ENCODE measurements at regions not wholly inside any gene's neighbourhood (a gene's known extent, or its start where the extent isn't known, plus 50 kb on each side); places are given as distances from the start of the nearest gene placed in this dataset.

- Histone ChIP-seq H3K27ac (ENCODE audit: low read length in 2 of 2) (no peak overlapping the region), H3K9ac (ENCODE audit: low read length) (no peak overlapping the region), H3K27me3 (replicated peaks in 1 of 4; ENCODE audit: control extremely low read depth in 1 of 4, control insufficient read depth in 3 of 4, insufficient read depth in 4 of 4, low read length in 3 of 4) (no peaks in the 10 kb centered on the region), H2AFZ (ENCODE audit: insufficient read depth, low read depth, low read length, poor library complexity, severe bottlenecking) (no peak overlapping the region), H3K4me2 (replicated peaks; ENCODE audit: low read depth, low read length, poor library complexity, severe bottlenecking) (no peak overlapping the region), H3K9me3 (ENCODE audit: control extremely low read depth in 1 of 3, control insufficient read depth in 2 of 3, insufficient read depth in 1 of 3, low read length in 2 of 3) (peaks cover 0 to 1% (median under 1%) of the 10 kb centered on the region in 3 donors), H3K4me3 (ENCODE audit: control extremely low read depth in 1 of 5, extremely low read depth in 1 of 5, insufficient read depth in 1 of 5, low read depth in 2 of 5, low read length in 4 of 5) (no peak overlapping the region), H4K20me1 (ENCODE audit: control insufficient read depth, insufficient read depth, low read length, poor library complexity, severe bottlenecking) (no peaks in the 10 kb centered on the region), H3K4me1 (ENCODE audit: control insufficient read depth in 2 of 2, insufficient read depth in 2 of 2, low read length in 2 of 2) (no peaks in the 10 kb centered on the region), H3K79me2 (ENCODE audit: control insufficient read depth, insufficient read depth, low read length) (no peaks in the 10 kb centered on the region), H3K36me3 (replicated peaks in 1 of 2; ENCODE audit: control extremely low read depth in 1 of 2, control insufficient read depth in 1 of 2, extremely low read depth in 1 of 2, insufficient read depth in 2 of 2, low read length in 1 of 2) (no peaks in the 10 kb centered on the region)
- H3K27ac Mint-ChIP-seq = no peak overlapping the region
- no peaks in the 10 kb centered on the region for H3K27me3 Mint-ChIP-seq
- DNase-seq (no peak), ATAC-seq (ENCODE audit: low read depth) (no peak)
- TF ChIP-seq, protein P1, sequence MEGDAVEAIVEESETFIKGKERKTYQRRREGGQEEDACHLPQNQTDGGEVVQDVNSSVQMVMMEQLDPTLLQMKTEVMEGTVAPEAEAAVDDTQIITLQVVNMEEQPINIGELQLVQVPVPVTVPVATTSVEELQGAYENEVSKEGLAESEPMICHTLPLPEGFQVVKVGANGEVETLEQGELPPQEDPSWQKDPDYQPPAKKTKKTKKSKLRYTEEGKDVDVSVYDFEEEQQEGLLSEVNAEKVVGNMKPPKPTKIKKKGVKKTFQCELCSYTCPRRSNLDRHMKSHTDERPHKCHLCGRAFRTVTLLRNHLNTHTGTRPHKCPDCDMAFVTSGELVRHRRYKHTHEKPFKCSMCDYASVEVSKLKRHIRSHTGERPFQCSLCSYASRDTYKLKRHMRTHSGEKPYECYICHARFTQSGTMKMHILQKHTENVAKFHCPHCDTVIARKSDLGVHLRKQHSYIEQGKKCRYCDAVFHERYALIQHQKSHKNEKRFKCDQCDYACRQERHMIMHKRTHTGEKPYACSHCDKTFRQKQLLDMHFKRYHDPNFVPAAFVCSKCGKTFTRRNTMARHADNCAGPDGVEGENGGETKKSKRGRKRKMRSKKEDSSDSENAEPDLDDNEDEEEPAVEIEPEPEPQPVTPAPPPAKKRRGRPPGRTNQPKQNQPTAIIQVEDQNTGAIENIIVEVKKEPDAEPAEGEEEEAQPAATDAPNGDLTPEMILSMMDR (IDR thresholded peaks at IDR 0.05) = no peak
- no peak for TF ChIP-seq EZH2 (IDR thresholded peaks at IDR 0.05; ENCODE audit: borderline replicate concordance, insufficient read depth, low read depth, low read length, poor library complexity, severe bottlenecking)
- no peak overlapping the region for H3K4me3 Mint-ChIP-seq
- H3K4me1 Mint-ChIP-seq = no peaks in the 10 kb centered on the region
- no CpG with 5 or more reads among the region's 2 CpGs for WGBS (ENCODE audit: insufficient coverage)
- H3K9me3 Mint-ChIP-seq (ENCODE audit: insufficient read depth) = no peaks in the 10 kb centered on the region
- intact Hi-C loops (cut with micrococcal nuclease) = no loop called here
- ChIA-PET POLR2A (no interaction called here), CTCF (no interaction called here)
Observed at GRCh38 chr3:95899494-95899893, 914.9 kb upstream of the EPHA6 start.

DNA sequence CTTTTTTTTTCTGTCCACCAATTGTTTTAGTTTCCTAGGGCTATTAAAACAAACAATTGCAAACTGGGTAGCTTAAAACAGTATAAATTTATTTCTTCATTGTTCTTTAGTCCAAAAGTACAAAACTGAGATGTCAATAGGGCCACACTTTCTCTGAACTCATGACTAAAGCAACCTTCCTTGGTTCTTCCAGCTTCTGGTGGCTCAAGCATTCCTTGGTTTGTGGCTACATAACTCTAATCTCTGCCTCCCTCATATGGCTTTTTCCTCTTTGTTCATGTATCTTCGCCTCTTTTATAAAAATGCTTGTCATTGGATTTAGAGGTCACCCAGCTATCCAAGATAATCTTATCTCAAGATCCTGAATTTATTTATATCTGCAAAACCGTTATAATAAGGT, 914.5 kb upstream of the EPHA6 start:
- no peak overlapping the region for H2AFZ ChIP-seq (ENCODE audit: insufficient read depth, low read depth, low read length, poor library complexity, severe bottlenecking)
- DNase-seq = no peak
- H3K4me1 ChIP-seq (ENCODE audit: control insufficient read depth in 2 of 2, insufficient read depth in 2 of 2, low read length in 2 of 2) = no peaks in the 10 kb centered on the region
- no peak overlapping the region for H3K27ac ChIP-seq (ENCODE audit: low read length in 2 of 2)
- no peaks in the 10 kb centered on the region for H4K20me1 ChIP-seq (ENCODE audit: control insufficient read depth, insufficient read depth, low read length, poor library complexity, severe bottlenecking)
- intact Hi-C loops (cut with micrococcal nuclease) = no loop called here
- H3K9me3 Mint-ChIP-seq (ENCODE audit: insufficient read depth) = no peaks in the 10 kb centered on the region
- peaks cover 0 to under 1% (median 0%) of the 10 kb centered on the region in 3 donors for H3K9me3 ChIP-seq (ENCODE audit: control extremely low read depth in 1 of 3, control insufficient read depth in 2 of 3, insufficient read depth in 1 of 3, low read length in 2 of 3)
- H3K4me3 Mint-ChIP-seq = no peak overlapping the region
- no peak overlapping the region for H3K4me3 ChIP-seq (ENCODE audit: control extremely low read depth in 1 of 5, extremely low read depth in 1 of 5, insufficient read depth in 1 of 5, low read depth in 2 of 5, low read length in 4 of 5)
- ChIA-PET CTCF (no interaction called here), POLR2A (no interaction called here)
- WGBS (ENCODE audit: insufficient coverage) = no CpG with 5 or more reads among the region's 2 CpGs
- no peak for ATAC-seq (ENCODE audit: low read depth)
- TF ChIP-seq, protein P1 (IDR thresholded peaks at IDR 0.05) = no peak
- no peak for TF ChIP-seq EZH2 (IDR thresholded peaks at IDR 0.05; ENCODE audit: borderline replicate concordance, insufficient read depth, low read depth, low read length, poor library complexity, severe bottlenecking)
- H3K36me3 ChIP-seq (replicated peaks in 1 of 2; ENCODE audit: control extremely low read depth in 1 of 2, control insufficient read depth in 1 of 2, extremely low read depth in 1 of 2, insufficient read depth in 2 of 2, low read length in 1 of 2) = no peaks in the 10 kb centered on the region
- no peaks in the 10 kb centered on the region for H3K4me1 Mint-ChIP-seq
- no peak overlapping the region for H3K9ac ChIP-seq (ENCODE audit: low read length)
- no peaks in the 10 kb centered on the region for H3K79me2 ChIP-seq (ENCODE audit: control insufficient read depth, insufficient read depth, low read length)
- no peak overlapping the region for H3K27ac Mint-ChIP-seq
- no peaks in the 10 kb centered on the region for H3K27me3 ChIP-seq (replicated peaks in 1 of 4; ENCODE audit: control extremely low read depth in 1 of 4, control insufficient read depth in 3 of 4, insufficient read depth in 4 of 4, low read length in 3 of 4)
- H3K4me2 ChIP-seq (replicated peaks; ENCODE audit: low read depth, low read length, poor library complexity, severe bottlenecking) = no peak overlapping the region
- no peaks in the 10 kb centered on the region for H3K27me3 Mint-ChIP-seq

Measured in B cell (primary cell).